Fibroblast of skin of right quadriceps (primary cell): ENCODE measurements at regions not wholly inside any gene's neighbourhood (a gene's known extent, or its start where the extent isn't known, plus 50 kb on each side); places are given as distances from the start of the nearest gene placed in this dataset.
"Not testable (repeated sequence)": the region's sequence is repeated elsewhere in the genome, so short reads cannot be mapped to it uniquely, and the experiment has no call there.

ENCODE experiments used
- DNase-seq: peaks from one replicate; pipeline ENCODE4 v3.0.0-alpha.2; 2013

DNA sequence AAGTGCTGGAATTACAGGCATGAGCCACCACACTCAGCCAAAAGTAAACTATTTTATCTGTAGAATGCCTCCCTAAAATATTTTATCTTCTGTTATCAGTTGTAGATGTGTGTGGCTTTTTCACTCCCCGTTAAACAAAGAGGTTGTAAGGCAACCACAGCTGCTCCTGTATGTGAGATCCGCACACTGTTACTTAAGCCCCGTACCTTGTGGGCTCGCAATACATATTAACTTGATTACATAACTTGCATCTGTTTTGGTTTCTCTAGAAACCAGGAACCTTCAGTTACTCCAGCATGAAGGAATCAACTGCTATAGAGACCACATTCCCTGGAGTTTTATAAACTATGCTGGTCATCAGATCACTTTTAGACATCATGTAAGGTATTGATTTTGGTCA lies 420.1 kb upstream of the SLC35B3 start:
- DNase-seq = no peak

DNA sequence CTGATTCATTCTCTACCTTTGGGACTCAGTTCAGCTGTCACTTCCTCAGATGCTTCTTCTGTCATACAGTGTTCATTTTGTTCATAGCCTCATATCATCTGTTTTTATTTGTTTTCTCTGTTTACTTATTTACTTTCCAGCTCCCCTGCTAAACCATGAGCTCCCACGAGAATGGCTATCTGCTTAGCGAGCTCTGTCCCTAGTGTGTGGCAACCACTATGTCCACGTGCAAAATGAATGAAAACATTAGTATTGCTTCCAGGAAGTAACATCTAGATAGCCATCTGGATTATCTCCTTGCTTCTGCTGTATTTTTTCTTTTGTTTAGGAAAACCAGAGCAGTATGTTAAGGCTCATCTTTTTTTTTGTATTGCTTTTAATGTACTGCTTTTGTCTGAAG lies 417.0 kb upstream of the SLC35B3 start:
- no peak for DNase-seq

DNA sequence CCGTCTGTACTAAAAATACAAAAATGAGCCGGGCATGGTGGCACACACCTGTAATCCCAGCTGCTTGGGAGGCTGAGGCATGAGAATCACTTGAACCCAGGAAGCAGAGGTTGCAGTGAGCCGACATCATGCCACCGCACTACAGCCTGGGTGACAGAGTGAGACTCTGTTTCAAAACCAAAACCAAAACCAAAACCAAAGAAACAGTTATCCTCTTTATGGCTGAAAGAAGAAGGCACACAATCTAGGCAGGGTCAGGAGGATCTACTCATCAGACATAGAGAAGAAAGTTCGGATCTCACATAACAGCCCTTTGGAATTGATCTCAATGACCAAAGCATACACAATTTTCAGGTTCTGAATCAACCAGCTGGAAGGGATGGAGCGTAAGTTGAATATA lies 411.3 kb upstream of the SLC35B3 start:
- DNase-seq = not testable (repeated sequence)

DNA sequence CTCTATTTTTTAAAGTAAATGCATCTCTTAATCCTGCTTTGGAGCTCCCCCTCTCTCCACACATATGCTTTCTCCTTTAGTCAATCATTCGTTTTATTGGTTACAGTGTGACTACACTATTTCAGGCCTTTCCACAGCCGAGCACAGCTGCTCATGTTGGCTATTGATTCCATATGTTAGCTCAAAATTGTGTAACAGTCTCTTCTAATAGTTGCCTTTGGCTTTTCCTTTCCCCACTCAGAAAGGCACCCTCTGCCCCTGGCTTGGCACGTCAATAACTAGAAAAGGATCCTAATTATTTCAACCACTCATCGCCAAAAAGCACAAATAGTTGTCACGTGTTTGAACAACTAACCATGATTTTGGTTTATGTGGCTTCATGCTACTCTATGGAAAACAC lies 410.3 kb upstream of the SLC35B3 start:
- no peak for DNase-seq

DNA sequence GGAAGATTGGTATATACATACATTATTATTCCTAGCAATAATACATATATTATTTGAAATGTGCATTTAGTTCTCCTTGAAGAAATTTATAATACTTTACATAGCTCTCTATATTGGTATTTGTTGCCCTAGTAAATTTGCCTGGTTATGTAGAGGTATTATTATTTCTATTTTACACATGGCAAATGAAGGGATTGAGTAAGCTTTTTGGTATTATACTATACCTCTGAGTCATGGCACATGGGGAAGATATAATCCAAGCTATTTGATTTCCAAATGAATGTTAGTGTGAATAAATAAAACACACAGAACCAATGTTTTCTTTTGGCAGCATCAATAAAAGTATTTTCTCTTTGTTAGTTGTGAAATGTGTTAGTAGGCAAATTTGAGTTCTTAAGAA lies 409.6 kb upstream of the SLC35B3 start:
- DNase-seq = no peak

DNA sequence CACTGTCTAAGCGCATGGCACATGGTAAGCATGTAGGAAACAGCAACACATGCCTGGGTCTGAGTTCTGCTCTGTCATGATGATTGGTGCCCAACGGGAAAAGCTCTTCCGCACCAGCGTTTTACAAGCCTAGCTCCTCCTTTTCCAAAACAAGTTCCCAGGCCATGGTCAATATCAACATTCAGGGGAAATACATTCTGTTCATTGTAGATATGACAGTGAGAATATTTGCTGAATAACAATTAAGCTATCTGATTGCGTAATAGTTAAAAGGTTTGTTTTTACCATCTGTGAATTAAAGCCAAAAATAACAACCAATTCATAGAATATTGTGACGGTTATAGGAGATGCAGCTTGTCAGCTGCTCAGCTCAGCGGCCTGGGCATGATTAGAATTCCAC lies 404.3 kb upstream of the SLC35B3 start:
- DNase-seq = no peak

DNA sequence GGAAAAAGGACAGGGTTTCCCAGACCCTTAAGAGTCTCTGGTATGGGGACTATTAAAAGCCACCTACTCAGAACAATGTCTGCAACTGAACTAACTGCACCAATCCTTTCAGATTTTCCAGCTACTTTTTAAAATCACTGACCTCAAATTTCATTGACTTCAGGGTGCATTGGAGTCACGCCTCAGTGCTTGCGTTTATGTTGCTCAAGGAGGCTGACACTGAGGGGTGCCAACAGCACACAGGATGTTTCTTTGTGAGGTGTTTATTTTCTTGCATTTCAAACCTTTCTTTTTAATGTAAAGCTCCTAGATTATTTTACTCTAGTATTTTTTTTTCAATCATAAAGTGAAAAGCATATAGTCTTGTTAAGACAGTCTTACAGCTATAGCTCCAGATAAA lies 402.0 kb upstream of the SLC35B3 start:
- no peak for DNase-seq

DNA sequence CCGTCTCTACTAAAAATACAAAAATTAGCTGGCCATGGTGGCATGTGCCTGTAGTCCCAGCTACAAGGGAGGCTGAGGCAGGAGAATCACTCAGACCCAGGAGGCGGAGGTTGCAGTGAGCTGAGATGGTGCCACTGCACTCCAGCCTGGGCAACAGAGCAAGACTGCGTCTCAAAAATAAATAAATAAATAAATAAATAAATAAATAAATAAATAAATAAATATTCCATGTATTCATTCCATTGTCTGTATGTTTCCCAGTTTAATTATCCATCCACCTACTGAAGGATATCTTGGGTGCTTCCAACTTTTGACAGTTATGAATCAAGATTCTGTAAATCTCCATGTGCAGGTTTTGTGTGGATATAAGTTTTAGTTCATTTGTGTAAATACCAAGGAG lies 397.4 kb upstream of the SLC35B3 start:
- DNase-seq = not testable (repeated sequence)

DNA sequence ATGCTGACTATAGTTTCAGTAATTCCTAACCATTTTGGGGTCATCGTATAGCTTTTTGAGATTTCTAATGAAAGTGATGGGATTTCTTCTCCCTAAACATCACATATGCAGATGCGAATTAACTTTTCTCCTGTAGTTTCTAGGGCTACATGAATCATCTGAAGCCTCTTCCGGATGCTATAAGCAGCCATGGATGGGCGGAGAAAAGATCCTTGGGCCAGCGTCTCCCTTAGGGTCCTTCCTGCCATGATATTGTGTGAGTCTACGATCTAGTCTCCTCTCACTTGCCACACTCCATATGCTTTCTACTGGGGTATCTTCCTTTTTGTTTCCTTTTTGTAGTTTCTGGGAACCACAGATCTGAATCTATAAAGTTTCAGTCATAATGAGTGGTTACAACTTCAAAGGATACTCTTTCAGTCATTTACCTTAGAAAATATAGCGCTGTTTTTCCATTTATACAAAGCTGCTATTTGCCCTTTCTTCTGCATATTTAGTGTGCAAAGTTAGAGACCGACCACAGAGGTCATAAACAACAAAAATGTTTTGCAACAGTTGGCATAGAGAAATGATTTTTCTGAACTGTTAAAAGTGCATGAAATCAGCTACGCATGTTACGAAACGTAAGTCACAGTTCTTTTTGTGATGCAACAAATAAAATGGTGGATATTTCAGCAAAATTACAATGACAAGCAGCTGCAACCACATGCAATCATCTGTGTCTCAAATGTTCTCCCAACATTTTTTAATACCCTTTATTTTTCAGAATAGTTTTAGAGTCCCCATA lies 396.2 kb upstream of the SLC35B3 start:
- DNase-seq = no peak

DNA sequence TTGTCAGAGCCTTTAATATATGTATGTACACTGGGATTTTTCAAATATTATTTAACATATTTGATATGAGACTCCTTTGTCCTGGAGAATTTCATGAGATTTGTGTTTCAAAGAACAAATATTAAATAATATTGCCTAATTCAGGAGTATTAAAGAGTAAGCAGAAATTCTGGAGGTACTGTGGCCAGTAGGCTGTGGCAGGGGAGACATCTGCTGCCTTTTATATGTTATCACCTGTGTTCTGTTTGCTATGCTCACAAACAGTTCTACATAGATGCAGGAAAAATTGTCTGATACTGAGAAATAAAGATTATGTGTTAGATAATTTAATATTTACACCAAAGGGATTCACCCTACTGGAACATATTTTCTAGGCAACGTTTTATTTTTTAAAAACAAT lies 395.4 kb upstream of the SLC35B3 start:
- DNase-seq = no peak

DNA sequence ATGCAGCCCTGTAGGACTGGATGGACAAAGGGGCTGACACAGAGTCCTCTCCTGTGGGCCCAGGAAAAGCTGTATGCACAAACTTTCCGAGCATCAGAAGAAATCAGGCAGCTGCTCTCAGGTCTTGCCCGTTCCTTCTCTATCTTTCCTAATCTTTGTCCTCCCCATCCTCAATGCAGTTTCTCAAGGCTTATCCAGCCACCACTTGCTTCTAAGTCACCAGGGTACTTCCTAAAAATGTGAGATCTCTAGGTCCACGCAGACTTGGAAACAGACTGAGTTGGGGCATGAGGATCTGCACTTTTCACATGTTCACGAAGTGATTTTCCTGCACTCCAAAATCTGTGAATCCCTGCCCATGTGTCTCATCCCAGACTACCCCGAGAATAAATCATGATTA lies 394.5 kb upstream of the SLC35B3 start:
- no peak for DNase-seq

DNA sequence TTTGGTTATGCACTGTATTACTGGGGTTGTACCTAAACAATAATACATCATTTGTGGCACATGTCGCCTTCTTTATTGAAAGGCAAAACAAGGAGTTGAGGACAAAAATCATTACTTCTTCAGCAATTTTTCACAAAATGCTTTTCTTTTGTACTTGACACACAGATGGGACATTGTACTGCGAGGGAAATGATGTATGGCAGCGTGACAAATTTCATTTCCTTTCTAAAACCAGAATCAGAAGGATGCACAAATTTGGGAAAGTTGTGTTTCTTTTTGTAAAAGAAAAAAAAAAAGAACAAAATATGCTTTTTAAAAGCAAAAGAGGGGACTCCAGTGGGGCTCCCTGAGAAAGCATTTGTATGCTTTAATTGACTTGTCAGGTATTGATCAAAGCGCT lies 394.0 kb upstream of the SLC35B3 start:
- no peak for DNase-seq

DNA sequence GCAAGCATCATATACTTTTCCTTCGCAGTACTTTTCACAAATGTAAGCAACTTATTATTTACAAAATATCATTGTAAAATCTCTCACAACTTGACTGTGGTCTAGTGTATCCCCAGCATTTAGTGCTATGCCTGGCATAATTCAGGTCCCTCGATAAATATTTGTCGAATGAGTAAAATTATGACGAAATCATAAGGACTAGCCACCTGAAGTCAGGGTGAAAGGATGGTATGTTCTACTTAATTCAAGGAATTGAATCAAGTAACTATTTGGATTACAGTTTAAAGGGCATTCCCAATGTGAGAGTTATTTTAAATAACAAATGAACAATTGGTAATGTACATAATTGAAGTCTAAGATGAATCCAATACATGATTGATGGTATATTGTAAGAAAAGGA lies 393.0 kb upstream of the SLC35B3 start:
- no peak for DNase-seq

DNA sequence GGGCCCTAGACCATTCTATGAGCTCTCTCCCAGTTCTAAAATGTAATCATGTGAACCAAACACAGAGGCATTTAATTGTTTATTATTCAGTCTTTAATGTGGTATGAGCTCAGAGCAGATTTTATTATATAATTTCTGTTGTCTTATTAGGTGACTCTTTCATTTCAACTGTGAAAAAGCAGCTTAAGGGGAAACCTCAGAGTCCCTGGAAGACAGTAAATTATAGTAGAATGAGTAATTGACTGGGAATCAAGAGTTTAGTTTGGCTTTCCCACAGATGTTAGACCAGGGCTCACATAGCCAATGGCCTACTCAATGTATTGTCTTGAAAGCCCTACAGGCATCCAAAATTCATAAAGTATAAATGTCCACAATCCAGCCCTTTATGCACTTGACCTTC lies 390.4 kb upstream of the SLC35B3 start:
- no peak for DNase-seq

DNA sequence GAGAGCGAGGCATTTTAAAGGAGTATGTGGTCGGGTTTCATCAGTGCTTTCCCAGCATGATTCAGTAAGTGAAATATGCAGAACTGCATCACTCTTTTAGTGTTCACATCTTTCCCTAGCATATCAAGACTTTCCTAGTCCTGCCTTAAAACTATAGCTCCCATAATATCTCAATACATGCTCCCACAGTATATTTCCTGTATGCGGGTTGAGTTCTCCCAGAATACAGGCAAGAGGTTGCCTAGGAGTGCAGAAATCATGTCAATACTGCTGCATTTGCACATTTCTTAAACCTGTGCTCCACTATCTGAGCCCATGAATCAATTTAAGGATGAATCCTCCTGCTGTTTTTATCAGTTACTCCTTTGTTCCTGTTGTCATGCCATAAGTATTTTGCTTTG lies 386.6 kb upstream of the SLC35B3 start:
- no peak for DNase-seq

DNA sequence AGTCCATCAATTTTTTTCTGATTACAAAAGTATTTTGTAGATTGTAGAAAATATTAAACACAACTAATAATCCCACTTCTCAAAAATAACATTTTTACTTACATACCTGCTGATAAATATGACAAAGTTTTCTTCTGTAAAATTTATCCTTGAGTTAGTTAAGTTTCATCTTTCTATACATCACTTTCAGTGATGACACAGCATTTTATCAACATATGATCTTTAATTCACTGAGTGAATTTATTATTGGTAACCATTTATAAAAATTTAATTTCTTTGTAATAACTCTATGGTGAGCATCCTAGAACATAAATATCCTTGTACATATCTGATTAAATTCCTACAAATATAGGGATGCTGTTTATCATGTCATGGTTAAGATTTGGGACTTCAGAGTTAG lies 385.0 kb upstream of the SLC35B3 start:
- DNase-seq = no peak

DNA sequence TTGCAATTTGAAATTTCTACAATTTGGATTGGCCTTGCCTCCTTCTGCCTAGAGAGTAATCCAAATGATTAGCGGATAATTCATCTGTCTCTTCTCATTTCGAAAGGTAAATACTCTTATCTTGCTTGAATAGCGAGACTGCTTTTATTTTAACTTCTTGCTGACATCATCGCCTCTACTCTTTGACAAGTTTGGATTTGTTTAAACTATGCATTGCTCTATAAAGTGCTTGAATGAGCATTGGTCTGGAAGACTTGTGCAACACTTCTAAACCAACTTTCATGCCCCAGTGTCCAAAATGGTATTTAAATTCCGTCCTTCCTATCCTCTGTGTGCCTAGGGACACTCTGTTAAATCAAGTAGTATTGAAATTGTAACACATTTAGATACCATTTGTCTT lies 384.1 kb upstream of the SLC35B3 start:
- no peak for DNase-seq

DNA sequence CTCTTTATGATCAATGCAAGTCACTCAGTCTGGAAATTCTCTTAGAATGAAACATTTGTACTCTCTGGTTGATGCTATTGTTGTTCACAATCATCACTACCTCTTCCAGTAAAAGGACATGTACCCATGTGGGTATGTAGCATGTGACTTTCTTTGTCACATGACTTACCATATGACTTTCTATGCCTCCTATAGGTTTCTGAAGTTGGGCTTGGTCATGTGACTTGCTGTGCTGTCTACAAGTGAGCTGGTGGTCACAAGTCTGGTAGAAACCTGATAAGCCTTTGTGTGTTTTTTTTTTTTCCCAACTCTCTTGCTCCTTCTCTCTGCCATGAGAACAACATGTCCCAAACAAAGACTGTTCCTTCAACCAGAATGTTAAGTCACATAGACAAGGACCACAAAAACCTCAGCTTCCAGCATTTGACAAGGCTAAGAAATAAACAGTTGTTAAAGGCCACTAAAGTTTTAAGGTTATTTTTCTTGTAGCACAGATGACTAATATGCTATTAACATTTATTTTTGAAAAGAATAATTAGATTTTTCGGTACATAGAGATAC lies 379.2 kb upstream of the SLC35B3 start:
- no peak for DNase-seq

DNA sequence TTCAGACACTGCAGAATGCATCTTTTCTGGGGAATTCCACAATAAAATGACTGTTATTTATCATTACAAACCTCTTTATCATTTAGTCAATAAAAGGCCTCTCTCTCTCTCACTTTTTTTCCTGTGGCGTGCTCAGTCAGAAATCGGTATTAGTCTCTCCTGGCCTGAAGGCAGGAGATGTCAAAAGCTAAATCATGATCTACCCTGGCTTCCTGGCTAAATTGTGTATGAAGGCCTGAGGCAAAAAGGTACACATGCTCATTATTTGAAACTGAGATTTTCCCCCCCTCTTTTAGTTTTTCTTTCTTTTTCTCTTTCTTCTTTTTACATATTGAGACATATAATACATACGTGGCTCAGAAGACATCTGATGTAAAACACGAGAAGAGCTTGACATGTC lies 375.0 kb upstream of the SLC35B3 start:
- no peak for DNase-seq

DNA sequence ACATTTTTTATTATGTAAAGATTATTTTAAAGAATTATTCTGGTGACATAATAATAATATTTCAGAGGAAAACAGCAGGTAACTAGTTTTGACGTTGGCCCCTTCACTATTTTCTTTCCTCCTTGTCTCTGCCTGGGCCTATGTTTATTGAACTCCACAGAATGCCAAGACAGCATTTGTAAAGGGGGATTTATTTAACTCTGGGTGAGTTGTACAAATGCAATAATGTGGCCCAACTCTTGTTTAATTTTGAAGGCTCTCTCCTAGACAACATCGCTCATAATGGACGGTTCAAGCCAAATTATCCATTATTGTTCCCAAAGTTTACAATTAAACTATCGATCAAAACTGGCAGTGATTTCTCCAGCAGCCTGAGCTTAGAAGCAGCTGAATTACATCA lies 374.3 kb upstream of the SLC35B3 start:
- DNase-seq = no peak

DNA sequence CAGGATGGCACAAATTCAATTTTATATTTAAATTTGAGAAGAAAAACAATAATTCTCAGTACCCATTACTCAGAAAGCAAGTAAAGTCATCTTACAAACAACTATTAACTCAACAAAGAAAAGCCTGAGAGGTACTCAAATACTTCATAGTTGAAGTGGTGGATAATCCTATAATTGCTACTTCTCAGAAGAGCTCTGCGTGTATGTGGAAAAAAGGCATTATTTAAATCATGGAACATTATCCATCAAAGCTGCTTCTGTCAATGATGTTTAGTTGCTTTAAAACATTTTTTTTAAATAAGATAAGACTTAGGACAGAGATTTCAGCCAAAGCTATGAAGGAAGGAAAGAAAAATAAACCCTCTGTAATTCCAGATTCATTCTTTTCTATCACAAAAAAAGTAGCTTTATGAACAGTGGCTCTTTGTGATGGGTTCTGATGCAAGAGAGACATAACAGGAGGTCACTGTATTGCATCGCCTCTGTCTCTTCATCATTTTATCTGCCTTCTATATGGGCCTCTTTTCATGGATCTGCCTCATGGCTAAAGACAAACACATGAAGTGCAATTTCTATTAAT lies 367.9 kb upstream of the SLC35B3 start:
- DNase-seq = no peak

DNA sequence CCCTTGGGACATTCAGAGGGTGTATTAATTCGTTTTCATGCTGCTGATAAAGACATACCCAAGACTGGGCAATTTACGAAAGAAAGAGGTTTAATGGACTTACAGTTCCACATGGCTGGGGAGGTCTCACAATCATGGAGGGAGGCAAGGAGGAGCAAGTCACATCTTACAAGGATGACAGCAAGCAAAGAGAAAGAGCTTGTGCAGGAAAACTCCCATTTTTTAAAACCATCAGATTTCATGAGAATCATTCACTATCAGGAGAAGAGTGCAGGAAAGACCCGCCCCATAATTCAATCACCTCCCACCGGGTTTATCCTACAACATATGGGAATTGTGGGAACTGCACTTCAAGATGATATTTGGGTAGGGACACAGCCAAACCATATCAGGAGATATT lies 367.1 kb upstream of the SLC35B3 start:
- DNase-seq = not testable (repeated sequence)

DNA sequence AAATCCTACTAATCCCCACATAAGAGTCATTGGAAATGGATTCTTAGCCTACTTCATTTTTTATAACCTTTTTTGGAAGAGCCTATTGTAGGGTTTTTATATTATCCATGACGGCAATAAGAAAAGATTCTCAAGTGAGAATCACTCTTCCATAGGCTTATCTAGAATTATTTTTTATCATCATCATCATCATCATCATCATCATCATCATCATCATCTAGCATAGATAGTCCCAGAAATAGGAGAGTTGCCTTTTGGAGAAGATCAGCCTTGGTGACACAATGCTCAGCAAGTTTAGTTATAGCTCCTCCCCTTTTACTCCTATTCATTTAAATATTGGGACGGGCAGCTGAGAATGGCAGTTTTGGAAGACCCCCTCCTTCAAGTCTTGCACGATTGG lies 359.1 kb upstream of the SLC35B3 start:
- DNase-seq = no peak

DNA sequence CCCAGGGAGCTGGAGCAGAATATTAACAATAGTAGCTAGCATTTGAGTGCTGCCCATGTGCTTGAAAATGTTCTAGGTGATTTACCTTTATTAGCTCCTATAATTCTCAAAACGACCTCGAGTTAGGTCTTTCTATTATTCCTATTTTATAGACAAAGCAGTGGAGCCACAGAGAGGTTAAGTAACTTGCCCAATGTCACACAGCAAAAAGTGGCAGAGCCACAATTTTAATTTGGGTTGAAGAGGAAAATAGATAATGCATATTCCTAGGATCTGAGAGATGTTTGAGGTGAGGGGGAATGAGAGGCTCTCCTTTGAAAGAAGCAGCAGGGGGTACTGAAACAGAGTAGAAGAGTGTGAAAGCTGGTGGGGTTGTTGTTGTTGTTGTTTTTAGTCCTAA lies 354.5 kb upstream of the SLC35B3 start:
- DNase-seq = no peak

DNA sequence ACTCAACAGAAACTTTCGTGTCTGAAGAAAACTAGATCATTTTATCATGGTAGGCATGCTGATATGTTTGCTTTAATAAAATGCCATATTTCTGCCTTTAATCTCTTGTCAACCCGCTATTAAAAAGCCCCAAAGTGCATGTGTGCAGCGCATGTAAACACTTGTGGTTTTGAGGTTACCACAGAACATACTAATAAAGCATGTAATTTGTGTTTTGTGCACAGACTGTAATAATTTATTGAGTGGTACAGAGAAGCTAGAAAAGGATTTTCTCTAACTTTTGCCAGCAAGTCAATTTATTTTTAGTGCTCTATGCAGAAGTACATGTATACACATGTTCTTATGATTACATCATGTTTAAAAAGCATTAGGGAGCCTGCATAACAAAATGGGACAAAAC lies 349.9 kb upstream of the SLC35B3 start:
- no peak for DNase-seq
